GM20000 (cell line): ENCODE measurements at regions not wholly inside any gene's neighbourhood (a gene's known extent, or its start where the extent isn't known, plus 50 kb on each side); places are given as distances from the start of the nearest gene placed in this dataset.

Experiments used
- DNase-seq: peaks from one replicate; pipeline ENCODE4 v3.0.0; 2012; ENCODE audit warnings: low spot score
- CTCF ChIP-seq: IDR thresholded peaks from 2 replicates; pipeline ENCODE4 v1.5.1; 2012; ENCODE audit warnings: mild to moderate bottlenecking, control low read depth; ENCODE audit errors: extremely low read depth, missing control alignments

- DNase-seq = no peak
- no peak for TF ChIP-seq CTCF
Measured at GRCh38 chr4:24372341-24372740, 212.0 kb downstream of the DHX15 start.

GRCh38 chr4:24370421-24370820 is 213.9 kb downstream of the DHX15 start:
- TF ChIP-seq CTCF = no peak
- DNase-seq = no peak

- no peak for TF ChIP-seq CTCF
Measured at GRCh38 chr4:24369507-24370029, 214.8 kb downstream of the DHX15 start.

GRCh38 chr4:24368801-24369200 is 215.6 kb downstream of the DHX15 start:
- TF ChIP-seq CTCF = no peak
- no peak for DNase-seq

More at GRCh38 chr4:24369507-24370029, 214.8 kb downstream of the DHX15 start:
- DNase-seq = no peak

GRCh38 chr4:24364852-24365251 is 219.5 kb downstream of the DHX15 start:
- TF ChIP-seq CTCF = no peak
- no peak for DNase-seq

GRCh38 chr4:24364249-24364648 is 220.1 kb downstream of the DHX15 start:
- no peak for DNase-seq
- TF ChIP-seq CTCF = no peak

GRCh38 chr4:24363751-24364150 is 220.6 kb downstream of the DHX15 start:
- no peak for TF ChIP-seq CTCF
- DNase-seq = no peak
